GM19467 (cell line): ENCODE measurements at regions not wholly inside any gene's neighbourhood (a gene's known extent, or its start where the extent isn't known, plus 50 kb on each side); places are given as distances from the start of the nearest gene placed in this dataset.

Experiments
- ATAC-seq: cut with Tn5 transposase; IDR thresholded peaks from one replicate; pipeline ENCODE4 v1.9.1; 2021; ENCODE audit warnings: mild to moderate bottlenecking, moderate library complexity; ENCODE audit not compliant: unreplicated experiment

GRCh38 chr2:39534095-39534711, 97.1 kb upstream of the MAP4K3 start:
- no peak for ATAC-seq

- no peak for ATAC-seq
Observed at GRCh38 chr2:39535636-39536185, 98.6 kb upstream of the MAP4K3 start.

GRCh38 chr2:39537150-39537549, 100.1 kb upstream of the MAP4K3 start:
- no peak for ATAC-seq

- ATAC-seq, result no peak
Observed at GRCh38 chr2:39538718-39539117, 101.6 kb upstream of the MAP4K3 start.

- no peak for ATAC-seq
Observed at GRCh38 chr2:39540414-39540813, 103.3 kb upstream of the MAP4K3 start.

GRCh38 chr2:39541011-39541930, 104.2 kb upstream of the MAP4K3 start:
- no peak for ATAC-seq

GRCh38 chr2:39542523-39542922, 105.4 kb upstream of the MAP4K3 start:
- no peak for ATAC-seq

- no peak for ATAC-seq
Observed at GRCh38 chr2:39545957-39546356, 108.9 kb upstream of the MAP4K3 start.

- no peak for ATAC-seq
Observed at GRCh38 chr2:39546409-39546808, 109.3 kb upstream of the MAP4K3 start.

GRCh38 chr2:39546937-39547336, 109.9 kb upstream of the MAP4K3 start:
- ATAC-seq, result no peak

- ATAC-seq, result no peak
Observed at GRCh38 chr2:39547811-39548719, 111.0 kb upstream of the MAP4K3 start.

- no peak for ATAC-seq
Observed at GRCh38 chr2:39549000-39549399, 111.9 kb upstream of the MAP4K3 start.

GRCh38 chr2:39549718-39550464, 112.8 kb upstream of the MAP4K3 start:
- ATAC-seq, result no peak

GRCh38 chr2:39550701-39551285, 113.7 kb upstream of the MAP4K3 start:
- no peak for ATAC-seq

GRCh38 chr2:39558906-39559305, 106.8 kb upstream of the TMEM178A start:
- no peak for ATAC-seq

GRCh38 chr2:39563572-39563971, 102.1 kb upstream of the TMEM178A start:
- no peak for ATAC-seq

- no peak for ATAC-seq
Observed at GRCh38 chr2:39567507-39567906, 98.2 kb upstream of the TMEM178A start.

GRCh38 chr2:39568116-39568515, 97.6 kb upstream of the TMEM178A start:
- ATAC-seq, result no peak

GRCh38 chr2:39568561-39569006, 97.1 kb upstream of the TMEM178A start:
- ATAC-seq, result no peak

- no peak for ATAC-seq
Observed at GRCh38 chr2:39570130-39570555, 95.6 kb upstream of the TMEM178A start.
